HCT116 (cell line): ENCODE measurements at regions not wholly inside any gene's neighbourhood (a gene's known extent, or its start where the extent isn't known, plus 50 kb on each side); places are given as distances from the start of the nearest gene placed in this dataset.

Source experiments
- ATAC-seq: fragments of 200-7000 bp; cut with Tn5 transposase; 2 replicates; pipeline ENCODE4 v1.9.1; 2020; ENCODE audit warnings: mild to moderate bottlenecking, moderate library complexity
- BruUV-seq: library from RNA; stranded (reverse); fragments of 400-500 nt; replicated peaks from 2 replicates; lab custom pipeline; 2021; lab: Mats Ljungman, UMichigan
- CTCF ChIA-PET: fragments of 300-600 bp; sonication (Branson Sonifier 250); formaldehyde crosslinking; loops from one replicate; lab custom pipeline; 2021; ENCODE audit warnings: antibody characterized with exemption; lab: Charles Lee
- POLR2A ChIA-PET: fragments of 300-600, 350-600 bp; sonication (Branson Sonifier 250); formaldehyde crosslinking; loops from one replicate; lab custom pipeline; 2021; ENCODE audit warnings: antibody characterized with exemption; lab: Charles Lee
- RAD21 ChIA-PET, 2 experiments: fragments of 300-600 bp; sonication (Branson Sonifier 250); formaldehyde crosslinking; loops; one replicate each; lab custom pipeline; 2023; ENCODE audit warnings: low total read pairs in 2 of 2; ENCODE audit not compliant: uncharacterized antibody in 2 of 2, unreplicated experiment in 2 of 2, low non-redundant PET in 1 of 2; lab: Charles Lee
- DNase-seq: peaks from one replicate; pipeline ENCODE4 v3.0.0-alpha.2; 2010; ENCODE audit warnings: low read depth, low spot score
- H2AFZ ChIP-seq: fragments of 200-600 bp; shearing (Covaris generic), sonication (generic); 2 replicates; pipeline ENCODE4 v1.6.1; 2017; ENCODE audit warnings: low read depth, mixed run types, mixed read lengths, antibody characterized with exemption, low read length; ENCODE audit not compliant: poor library complexity, severe bottlenecking
- H3K27ac ChIP-seq: 2 replicates; pipeline ENCODE4 v1.5.1; 2012; ENCODE audit warnings: low read depth, low read length
- H3K27me3 ChIP-seq: fragments of 200-600 bp; sonication (generic); 2 replicates; pipeline ENCODE4 v1.6.1; 2016; ENCODE audit warnings: mixed run types, low read length, mixed read lengths; ENCODE audit not compliant: insufficient read depth
- H3K36me3 ChIP-seq, 2 experiments: fragments of 200-500 bp in 1 of 2; fragments of 200-600 bp in 1 of 2; sonication (Bioruptor generic) in 1 of 2; sonication (generic) in 1 of 2; 2 replicates each; pipeline versions ENCODE4 v1.5.1 to v1.6.1; 2014 to 2016; ENCODE audit warnings: low read length in 2 of 2, inconsistent platforms in 1 of 2, mixed read lengths in 1 of 2, mixed run types in 1 of 2; ENCODE audit not compliant: insufficient read depth in 2 of 2, control insufficient read depth in 1 of 2
- H3K4me1 ChIP-seq, 2 experiments: fragments of 200-600 bp in 1 of 2; sonication (generic) in 1 of 2; 2 replicates each; pipeline versions ENCODE4 v1.5.1 to v1.6.1; 2012 to 2017; ENCODE audit warnings: low read length in 2 of 2, inconsistent platforms in 1 of 2, mild to moderate bottlenecking in 1 of 2, mixed read lengths in 1 of 2, mixed run types in 1 of 2, moderate library complexity in 1 of 2; ENCODE audit not compliant: insufficient read depth in 2 of 2, control insufficient read depth in 1 of 2
- H3K4me2 ChIP-seq: fragments of 200-600 bp; sonication (generic); 2 replicates; pipeline ENCODE4 v1.6.1; 2017; ENCODE audit warnings: mixed run types, low read length, mixed read lengths
- H3K4me3 ChIP-seq, 2 experiments: fragments of 200-600 bp in 1 of 2; sonication (generic) in 1 of 2; replicated peaks in 1 of 2; 2 replicates each; pipeline ENCODE4 v1.5.1; 2011 to 2016; ENCODE audit warnings: low read length in 2 of 2, control low read depth in 1 of 2, low read depth in 1 of 2, mild to moderate bottlenecking in 1 of 2, mixed read lengths in 1 of 2, mixed run types in 1 of 2
- H3K79me2 ChIP-seq: fragments of 200-600 bp; sonication (generic); 2 replicates; pipeline ENCODE4 v1.6.1; 2017; ENCODE audit warnings: mild to moderate bottlenecking, mixed run types, low read length, moderate library complexity, mixed read lengths; ENCODE audit not compliant: insufficient read depth
- H3K9ac ChIP-seq: fragments of 200-600 bp; sonication (generic); 2 replicates; pipeline ENCODE4 v1.6.1; 2016; ENCODE audit warnings: low read length, mixed read lengths
- H3K9me2 ChIP-seq: fragments of 200-600 bp; sonication (generic), shearing (Covaris generic); 2 replicates; pipeline ENCODE4 v1.6.1; 2017; ENCODE audit warnings: mixed run types, mild to moderate bottlenecking, moderate library complexity; ENCODE audit not compliant: insufficient read depth
- H3K9me3 ChIP-seq, 2 experiments: fragments of 200-500 bp in 1 of 2; fragments of 200-600 bp in 1 of 2; sonication (Bioruptor generic) in 1 of 2; sonication (generic) in 1 of 2; 2 replicates each; pipeline ENCODE4 v1.6.1; 2014 to 2017; ENCODE audit warnings: low read length in 2 of 2, mixed read lengths in 2 of 2, inconsistent platforms in 1 of 2, low read depth in 1 of 2, mild to moderate bottlenecking in 1 of 2, mixed run types in 1 of 2, moderate library complexity in 1 of 2; ENCODE audit not compliant: control insufficient read depth in 1 of 2, insufficient read depth in 1 of 2
- H4K20me1 ChIP-seq: fragments of 200-600 bp; sonication (generic), shearing (Covaris generic); 2 replicates; pipeline ENCODE4 v1.6.1; 2017; ENCODE audit warnings: mixed run types, mild to moderate bottlenecking, moderate library complexity; ENCODE audit not compliant: insufficient read depth
- ATF3 ChIP-seq: IDR thresholded peaks from 2 replicates; pipeline ENCODE4 v1.6.1; 2012
- CEBPB ChIP-seq: IDR thresholded peaks from 2 replicates; pipeline ENCODE4 v1.6.1; 2012; ENCODE audit warnings: low read depth
- CTCF ChIP-seq, 3 experiments: fragments of 200-600 bp in 1 of 3; sonication (generic) in 1 of 3; IDR thresholded peaks in 2 of 3; conservative IDR thresholded peaks in 1 of 3; 2 replicates each; pipeline ENCODE4 v1.5.1; 2012 to 2017; ENCODE audit warnings: low read depth in 2 of 3, low read length in 2 of 3, antibody characterized with exemption in 1 of 3, borderline replicate concordance in 1 of 3, control low read depth in 1 of 3, mild to moderate bottlenecking in 1 of 3, mixed read lengths in 1 of 3, mixed run types in 1 of 3, moderate library complexity in 1 of 3; ENCODE audit not compliant: insufficient read depth in 1 of 3
- EZH2 ChIP-seq: fragments of 200-600 bp; sonication (generic); IDR thresholded peaks from 2 replicates; pipeline ENCODE4 v1.6.1; 2017; ENCODE audit warnings: antibody characterized with exemption, mixed run types
- MAX ChIP-seq: IDR thresholded peaks from 2 replicates; pipeline ENCODE4 v1.6.1; 2012
- POLR2AphosphoS5 ChIP-seq: IDR thresholded peaks from 2 replicates; pipeline ENCODE4 v1.6.1; 2011; ENCODE audit warnings: mild to moderate bottlenecking, low read depth, low read length, moderate library complexity
- REST ChIP-seq: IDR thresholded peaks from 2 replicates; pipeline ENCODE4 v1.6.1; 2012; ENCODE audit warnings: low read depth
- ZFX ChIP-seq: fragments of 450-650 bp; IDR thresholded peaks from 2 replicates; pipeline ENCODE4 v1.6.1; 2017
- ZNF274 ChIP-seq: fragments of 200-500 bp; sonication (Bioruptor generic); IDR thresholded peaks from 2 replicates; pipeline ENCODE4 v1.6.1; 2014; ENCODE audit warnings: mild to moderate bottlenecking, low read depth, low read length, inconsistent platforms
- intact Hi-C: fragments of 100-400 bp; cut with micrococcal nuclease; formaldehyde crosslinking; loops from 2 replicates; pipeline ENCODE4 v1.10.0; 2022

DNA sequence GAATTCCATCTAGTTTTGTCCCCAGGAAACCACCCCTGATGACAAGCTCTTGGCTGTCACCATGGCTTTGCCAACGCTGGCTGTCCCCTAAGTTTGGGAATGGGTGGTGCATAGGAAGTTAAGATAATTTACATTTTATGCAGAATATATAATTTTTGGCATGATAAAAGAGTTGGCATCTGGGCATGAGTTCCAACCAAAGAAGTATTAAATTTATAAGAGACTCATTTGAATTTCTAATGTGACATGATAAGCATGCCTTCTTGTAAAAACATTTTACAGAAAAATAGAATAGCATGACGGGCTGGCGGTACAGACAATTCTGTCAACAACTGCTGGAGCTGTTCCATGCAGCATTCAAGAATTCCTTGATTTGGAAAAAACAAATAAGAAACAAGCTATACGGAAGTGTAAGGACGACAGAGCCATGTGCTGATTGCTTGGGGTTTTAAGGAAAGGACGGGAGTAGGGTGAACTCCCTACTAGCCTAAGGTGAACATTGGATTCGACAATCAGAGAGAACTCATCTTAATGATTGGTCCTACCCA is 106.8 kb upstream of the C1orf21 start (continued):
- no peak for TF ChIP-seq REST
- TF ChIP-seq CTCF (IDR thresholded peaks at IDR 0.05 in 2 of 3, conservative IDR thresholded peaks at IDR 0.05 in 1 of 3; ENCODE audit: borderline replicate concordance in 1 of 3, insufficient read depth in 1 of 3, low read depth in 2 of 3, low read length in 2 of 3): no peak
- TF ChIP-seq CEBPB: no peak
- TF ChIP-seq ZNF274: no peak
- no peak for TF ChIP-seq ZFX

DNA sequence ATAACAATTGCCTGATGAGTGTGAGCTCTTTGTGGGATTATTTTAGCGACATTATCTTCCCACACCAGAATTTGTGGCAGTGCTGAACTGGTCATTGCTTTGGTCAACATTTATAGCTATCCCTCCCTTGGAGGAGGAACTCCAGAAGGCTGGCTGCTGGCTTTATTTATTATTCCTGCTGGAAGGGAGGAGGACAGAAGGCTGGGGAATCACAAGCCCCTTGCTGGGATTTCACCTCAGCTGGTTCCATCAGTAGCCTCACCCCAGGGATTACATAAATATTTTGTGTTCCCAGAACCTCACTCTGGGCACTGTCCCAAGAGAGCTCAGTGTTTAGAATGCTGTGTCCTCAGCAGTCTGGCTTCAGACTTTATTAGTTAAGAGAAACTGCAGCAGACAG is 102.8 kb upstream of the C1orf21 start:
- no peaks in the 10 kb centered on the region for H4K20me1 ChIP-seq
- no peak overlapping the region for H2AFZ ChIP-seq
- POLR2A ChIA-PET: no interaction called here
- H3K4me2 ChIP-seq: no peak overlapping the region
- no peaks in the 10 kb centered on the region for H3K9me2 ChIP-seq
- TF ChIP-seq MAX: no peak
- no peak for TF ChIP-seq POLR2AphosphoS5
- no peak for TF ChIP-seq ATF3
- TF ChIP-seq EZH2: no peak
- TF ChIP-seq ZNF274: no peak
- TF ChIP-seq, all 23 proteins: peak for 0
- DNase-seq (no peak), ATAC-seq (no peak)
- no peak overlapping the region for H3K27ac ChIP-seq
- ChIA-PET CTCF (no interaction called here), RAD21 (no interaction called here)
- no peaks in the 10 kb centered on the region for H3K27me3 ChIP-seq
- H3K4me1 ChIP-seq: no peaks in the 10 kb centered on the region
- no peak overlapping the region for H3K9ac ChIP-seq
- H3K9me3 ChIP-seq: no peaks in the 10 kb centered on the region
- no TSS peak for BruUV-seq
- no peaks in the 10 kb centered on the region for H3K36me3 ChIP-seq
- intact Hi-C loops: no loop called here
- H3K4me3 ChIP-seq: no peak overlapping the region
- no peaks in the 10 kb centered on the region for H3K79me2 ChIP-seq
